Hematopoietic multipotent progenitor cell treated with erythropoietin and hydrocortisone succinate and interleukin-3 and kit ligand, for 4 days (in vitro differentiated cells): ENCODE measurements at regions not wholly inside any gene's neighbourhood (a gene's known extent, or its start where the extent isn't known, plus 50 kb on each side); places are given as distances from the start of the nearest gene placed in this dataset.

ENCODE experiments used
- DNase-seq: peaks from one replicate; pipeline ENCODE4 v3.0.0-alpha.2; 2015

DNA sequence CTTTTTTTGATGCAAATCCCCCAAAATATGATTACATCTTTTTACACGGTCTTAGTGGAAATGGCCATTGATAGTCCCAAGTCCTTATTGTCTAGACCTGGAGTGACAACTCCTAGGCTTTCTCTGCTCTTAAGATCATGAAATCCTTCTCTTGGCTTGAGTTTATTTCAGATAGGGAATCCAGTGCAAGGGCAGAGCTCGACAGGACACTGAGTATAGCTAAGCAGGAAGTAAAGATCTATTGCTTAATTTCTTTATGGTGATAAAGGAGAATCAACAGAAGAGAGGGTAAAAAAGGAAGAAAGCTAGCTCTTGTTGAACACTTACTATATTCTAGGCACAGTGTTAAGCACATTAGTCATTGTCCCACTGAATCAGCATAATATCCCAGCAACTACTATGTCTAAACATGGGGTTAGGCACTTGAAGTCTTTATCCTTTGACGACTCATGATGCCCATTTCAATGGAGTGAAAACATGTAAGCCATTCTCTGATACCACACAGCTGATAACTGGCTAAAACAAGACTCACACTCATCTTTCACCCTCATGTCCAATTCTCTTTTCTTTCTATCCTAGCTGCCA is 74.1 kb upstream of the LRATD1 start:
- DNase-seq = no peak

- DNase-seq = no peak
Observed at GRCh38 chr2:14560716-14561115, 71.8 kb upstream of the LRATD1 start.

GRCh38 chr2:14563324-14563723 is 69.2 kb upstream of the LRATD1 start:
- no peak for DNase-seq

- no peak for DNase-seq
Observed at GRCh38 chr2:14565666-14566065, 66.9 kb upstream of the LRATD1 start.

DNA sequence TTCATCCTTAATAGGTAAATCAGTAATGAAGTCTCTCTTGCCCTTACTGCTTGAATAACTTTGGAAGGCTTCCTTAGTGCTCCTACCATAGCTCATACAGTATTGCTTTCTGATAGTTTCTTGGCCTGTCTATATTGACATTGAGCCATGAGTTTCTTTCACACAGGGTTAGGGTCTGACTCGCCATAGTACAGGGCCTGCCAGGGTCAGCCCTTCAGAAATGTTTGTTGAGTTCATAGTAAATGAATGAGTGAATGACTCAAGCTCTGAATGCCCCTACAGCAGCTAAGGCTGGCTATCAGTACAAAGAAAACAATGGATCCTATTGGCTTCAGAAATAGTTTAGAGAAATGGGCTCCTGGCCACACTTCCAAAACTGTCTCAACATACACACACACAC is 65.0 kb upstream of the LRATD1 start:
- no peak for DNase-seq

DNA sequence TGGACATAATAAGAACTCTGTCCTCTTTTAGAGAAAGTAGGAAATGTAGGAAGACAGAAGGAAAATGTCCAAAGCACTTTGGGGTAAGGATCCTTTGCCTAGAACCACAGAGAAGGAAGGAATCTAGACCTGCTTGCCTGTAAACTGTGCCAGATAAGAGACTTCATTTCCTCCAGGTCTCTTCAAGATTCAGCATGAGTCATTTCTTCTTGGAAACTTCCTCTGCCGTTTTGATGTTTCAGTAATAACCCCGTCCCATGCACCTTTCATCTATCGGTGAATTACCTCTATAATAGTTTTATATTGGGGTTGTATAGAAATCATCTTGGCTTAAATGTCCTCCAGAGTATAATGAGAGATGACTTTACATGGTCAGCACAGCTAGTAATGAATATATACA is 63.2 kb upstream of the LRATD1 start:
- DNase-seq = no peak

- DNase-seq = no peak
Observed at GRCh38 chr2:14572633-14573032, 59.9 kb upstream of the LRATD1 start.

DNA sequence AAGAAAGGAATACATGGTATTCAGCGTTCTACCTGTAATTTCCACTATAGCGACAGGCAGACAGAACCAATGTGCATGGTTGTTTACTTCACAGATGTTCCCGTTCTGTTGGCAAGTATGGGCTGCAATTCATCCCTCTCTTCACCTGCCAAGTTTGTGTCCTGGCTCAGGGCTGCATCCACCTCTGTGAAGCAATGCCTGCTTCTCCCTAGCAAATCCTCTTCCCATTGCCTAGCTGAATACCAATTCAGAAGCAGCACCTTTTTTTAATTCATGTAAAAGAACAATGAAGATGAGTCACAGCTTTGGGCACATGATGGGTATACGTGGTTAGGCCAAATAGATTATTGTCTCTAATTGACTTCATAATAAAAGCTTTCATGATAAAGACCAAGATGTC is 54.7 kb upstream of the LRATD1 start:
- no peak for DNase-seq
